Activated CD8-positive, alpha-beta T cell treated with anti-CD3 and anti-CD28 coated beads, Interleukin-2, amount 10 ng/mL, durations not matched to agents 7 days and 5 days (primary cell): ENCODE measurements at regions not wholly inside any gene's neighbourhood (a gene's known extent, or its start where the extent isn't known, plus 50 kb on each side); places are given as distances from the start of the nearest gene placed in this dataset.
"Not testable (repeated sequence)": the region's sequence is repeated elsewhere in the genome, so short reads cannot be mapped to it uniquely, and the experiment has no call there.

Experiments used
- ATAC-seq: fragments of 150-1000 bp; cut with Tn5 transposase; one replicate; pipeline ENCODE4 v1.10.0; 2021; ENCODE audit warnings: moderate library complexity
- CTCF ChIA-PET: fragments of 350-600 bp; sonication (Branson Sonifier 250); formaldehyde crosslinking; loops from one replicate; lab custom pipeline; 2021; ENCODE audit warnings: antibody characterized with exemption; lab: Charles Lee
- POLR2A ChIA-PET: fragments of 350-600 bp; sonication (Branson Sonifier 250); formaldehyde crosslinking; loops from one replicate; lab custom pipeline; 2021; ENCODE audit warnings: antibody characterized with exemption; lab: Charles Lee
- DNase-seq: peaks from one replicate; pipeline ENCODE4 v3.0.0-alpha.2; 2020
- H3K27ac Mint-ChIP-seq: one replicate; pipeline ENCODE4 v1.8.0; 2021; ENCODE audit warnings: mild to moderate bottlenecking, mixed read lengths
- H3K27me3 Mint-ChIP-seq: one replicate; pipeline ENCODE4 v1.8.0; 2021; ENCODE audit warnings: low read depth, mixed read lengths
- H3K36me3 Mint-ChIP-seq: one replicate; pipeline ENCODE4 v1.8.0; 2021; ENCODE audit warnings: low read depth, mixed read lengths
- H3K4me1 Mint-ChIP-seq: one replicate; pipeline ENCODE4 v1.8.0; 2021; ENCODE audit warnings: low read depth, mixed read lengths
- H3K4me3 Mint-ChIP-seq: one replicate; pipeline ENCODE4 v1.8.0; 2021; ENCODE audit warnings: mild to moderate bottlenecking, mixed read lengths
- H3K9me3 Mint-ChIP-seq: one replicate; pipeline ENCODE4 v1.8.0; 2022; ENCODE audit warnings: mixed read lengths; ENCODE audit not compliant: insufficient read depth

DNA sequence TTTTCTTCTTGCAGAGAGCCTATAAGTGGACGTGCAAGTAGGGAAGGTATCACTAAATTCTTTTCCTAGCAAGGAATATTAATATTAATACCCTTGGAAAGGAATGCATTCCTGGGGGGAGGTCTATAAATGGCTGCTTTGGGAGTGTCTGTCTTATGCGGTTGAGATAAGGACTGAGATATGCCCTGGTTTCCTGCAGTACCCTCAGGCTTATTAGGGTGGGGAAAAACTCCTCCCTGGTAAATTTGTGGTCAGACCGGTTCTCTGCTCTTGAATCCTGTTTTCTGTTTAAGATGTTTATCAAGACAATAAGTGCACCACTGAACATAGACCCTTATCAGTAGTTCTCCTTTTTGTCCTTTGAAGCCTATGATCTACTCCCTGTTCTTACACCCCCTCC is 155.2 kb downstream of the COPS8 start:
- POLR2A ChIA-PET, ATAC-seq, H3K4me1 Mint-ChIP-seq, H3K27ac Mint-ChIP-seq, CTCF ChIA-PET, DNase-seq, H3K36me3 Mint-ChIP-seq, H3K4me3 Mint-ChIP-seq: not testable (repeated sequence)
- peaks cover 13% of the 10 kb centered on the region for H3K27me3 Mint-ChIP-seq
- H3K9me3 Mint-ChIP-seq = peaks cover 18% of the 10 kb centered on the region

DNA sequence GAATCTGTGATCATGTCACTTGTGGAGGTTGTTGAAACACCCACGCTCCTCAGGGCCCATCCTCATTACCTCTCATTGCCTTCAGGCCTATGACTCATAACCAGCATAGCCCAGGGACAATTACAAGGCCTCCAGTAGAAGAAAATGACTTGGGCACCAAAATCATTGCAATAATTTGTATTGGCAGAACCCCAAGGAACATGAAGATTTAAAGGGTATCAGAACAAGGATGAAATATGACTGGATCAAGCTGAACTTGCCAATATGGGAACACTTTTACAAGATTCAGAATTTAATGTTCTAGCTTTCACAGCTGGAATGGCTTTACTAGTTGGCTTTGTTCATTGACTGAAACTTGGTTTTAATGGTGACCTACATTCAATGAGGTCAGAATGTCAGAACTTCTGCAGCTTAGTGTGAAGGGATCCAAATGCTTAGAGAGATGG is 156.4 kb downstream of the COPS8 start:
- Mint-ChIP-seq H3K4me1 (no peaks in the 10 kb centered on the region), H3K36me3 (no peaks in the 10 kb centered on the region), H3K27ac (no peak overlapping the region), H3K27me3 (peaks cover 9% of the 10 kb centered on the region), H3K4me3 (no peak overlapping the region), H3K9me3 (peaks cover 18% of the 10 kb centered on the region)
- ATAC-seq (no peak), DNase-seq (no peak)
- POLR2A ChIA-PET = no interaction called here
- CTCF ChIA-PET = no interaction called here

DNA sequence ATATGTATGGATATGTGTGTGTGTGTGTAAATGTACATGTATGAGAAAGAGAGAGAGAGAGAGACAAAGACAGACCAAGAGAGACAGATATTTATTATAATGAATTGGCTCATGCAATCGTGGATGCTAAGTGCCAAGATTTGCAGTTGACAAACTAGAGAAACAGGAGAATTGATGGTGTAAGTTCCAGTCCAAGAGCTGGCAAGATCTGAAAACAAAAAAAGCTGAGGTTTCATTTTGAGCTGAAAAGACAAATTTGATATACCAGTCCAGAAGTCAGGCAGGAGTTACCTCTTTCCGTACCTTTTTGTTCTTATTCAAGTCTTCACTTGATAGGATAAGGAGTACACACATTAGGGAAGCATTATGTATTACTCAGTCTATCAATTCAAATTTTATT is 157.8 kb downstream of the COPS8 start:
- H3K27ac Mint-ChIP-seq = no peak overlapping the region
- CTCF ChIA-PET = no interaction called here
- DNase-seq (no peak), ATAC-seq (no peak)
- no peak overlapping the region for H3K4me3 Mint-ChIP-seq
- H3K36me3 Mint-ChIP-seq = no peaks in the 10 kb centered on the region
- POLR2A ChIA-PET = no interaction called here
- peaks cover 18% of the 10 kb centered on the region for H3K9me3 Mint-ChIP-seq
- H3K27me3 Mint-ChIP-seq = peaks cover 9% of the 10 kb centered on the region
- H3K4me1 Mint-ChIP-seq = no peaks in the 10 kb centered on the region

DNA sequence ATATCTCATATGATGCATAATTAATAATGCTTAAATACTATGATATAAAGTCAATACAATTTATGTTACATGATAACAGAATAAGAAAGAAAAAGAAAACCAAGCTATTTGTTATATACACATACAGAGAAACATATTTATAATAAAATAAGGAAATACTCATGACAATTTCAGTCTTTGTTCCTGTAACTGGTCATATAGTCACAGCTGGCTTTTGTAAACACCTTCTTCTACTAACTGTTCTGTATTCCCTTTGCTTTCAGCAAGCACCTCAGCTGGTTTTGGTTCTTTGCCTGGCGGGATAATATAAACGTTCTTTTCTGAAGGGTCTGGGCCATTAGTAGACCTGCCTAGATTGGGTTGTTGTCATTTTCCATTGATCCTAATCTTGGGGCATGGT is 158.5 kb downstream of the COPS8 start:
- Mint-ChIP-seq H3K27me3 (peaks cover 9% of the 10 kb centered on the region), H3K4me3 (no peak overlapping the region), H3K36me3 (no peaks in the 10 kb centered on the region), H3K4me1 (no peaks in the 10 kb centered on the region), H3K9me3 (peaks cover 18% of the 10 kb centered on the region), H3K27ac (no peak overlapping the region)
- ChIA-PET CTCF (no interaction called here), POLR2A (no interaction called here)
- DNase-seq = no peak
- no peak for ATAC-seq

DNA sequence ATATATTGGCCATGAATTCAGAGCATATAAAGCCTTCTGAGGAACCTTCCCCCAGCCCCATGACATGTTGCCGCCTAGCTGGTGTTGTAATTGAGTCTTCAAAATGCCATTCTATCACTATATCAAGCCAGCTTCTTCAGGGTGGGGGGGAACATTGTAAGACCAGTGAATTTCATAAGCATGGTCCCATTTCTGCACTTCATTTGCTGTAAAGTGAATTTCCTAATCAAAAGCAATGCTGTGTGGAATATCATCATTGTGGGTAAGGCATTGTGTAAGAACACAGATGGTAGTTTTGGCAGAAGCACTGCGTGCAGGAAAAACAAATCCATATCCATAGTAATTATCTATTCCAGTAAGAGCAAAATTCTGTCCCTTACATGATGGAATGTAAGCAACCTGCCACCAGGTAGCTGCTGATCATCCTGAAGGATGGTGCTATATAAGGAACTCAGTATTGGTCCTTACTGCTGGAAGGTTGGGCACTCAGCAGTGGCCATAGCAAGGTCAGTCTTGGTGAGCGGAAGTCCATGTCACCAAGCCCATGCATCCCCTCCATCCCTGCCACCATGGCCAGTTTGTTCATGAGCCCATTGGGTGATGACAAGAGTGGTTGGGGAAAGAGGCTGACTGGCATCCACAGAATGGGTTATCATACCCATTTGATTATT is 159.4 kb downstream of the COPS8 start:
- no peak overlapping the region for H3K4me3 Mint-ChIP-seq
- ChIA-PET CTCF (no interaction called here), POLR2A (no interaction called here)
- peaks cover 16% of the 10 kb centered on the region for H3K9me3 Mint-ChIP-seq
- DNase-seq = no peak
- no peak for ATAC-seq
- peaks cover 9% of the 10 kb centered on the region for H3K27me3 Mint-ChIP-seq
- no peaks in the 10 kb centered on the region for H3K36me3 Mint-ChIP-seq
- no peaks in the 10 kb centered on the region for H3K4me1 Mint-ChIP-seq
- H3K27ac Mint-ChIP-seq = no peak overlapping the region

DNA sequence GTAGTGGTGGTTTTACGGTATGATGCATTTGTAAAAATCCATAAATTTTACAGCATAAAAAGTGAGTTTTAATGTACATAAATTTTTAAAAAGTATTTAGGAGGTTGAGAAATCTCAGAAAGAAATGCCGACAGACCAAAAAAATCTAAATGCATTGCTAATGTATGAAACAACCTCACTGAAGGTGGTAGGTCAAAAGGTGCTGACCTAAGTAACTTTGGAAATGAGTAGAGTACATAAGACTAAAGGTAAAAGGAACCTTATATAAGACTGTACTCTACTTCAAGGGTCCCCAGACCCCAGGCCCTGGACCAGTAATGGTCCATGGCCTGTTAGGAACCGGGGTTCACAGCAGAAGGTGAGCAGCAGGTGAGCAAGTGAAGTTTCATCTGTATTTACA is 163.4 kb downstream of the COL6A3 start:
- CTCF ChIA-PET = no interaction called here
- Mint-ChIP-seq H3K4me1 (no peaks in the 10 kb centered on the region), H3K27me3 (peaks cover 7% of the 10 kb centered on the region), H3K27ac (no peak overlapping the region), H3K4me3 (no peak overlapping the region), H3K9me3 (no peaks in the 10 kb centered on the region), H3K36me3 (no peaks in the 10 kb centered on the region)
- DNase-seq (no peak), ATAC-seq (no peak)
- POLR2A ChIA-PET = no interaction called here

DNA sequence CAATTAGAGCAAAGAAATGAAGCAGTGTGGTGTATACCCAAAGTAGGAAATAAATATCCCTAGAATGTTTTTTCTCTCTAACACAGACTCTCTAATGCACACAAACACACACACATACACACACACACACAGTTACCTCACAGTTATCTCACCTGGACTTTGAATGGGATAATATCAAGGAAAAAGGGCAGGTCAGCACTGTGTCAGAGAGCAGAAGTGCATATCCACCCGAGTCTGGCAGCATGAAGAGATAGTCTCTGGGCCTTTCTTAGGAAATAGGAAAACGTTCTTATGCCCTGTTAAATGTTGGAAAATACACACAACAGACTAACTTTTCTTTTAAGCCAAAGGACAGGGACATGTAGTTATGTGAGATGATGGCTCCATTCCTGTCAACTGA is 162.0 kb downstream of the COL6A3 start:
- peaks cover 7% of the 10 kb centered on the region for H3K27me3 Mint-ChIP-seq
- ChIA-PET POLR2A (no interaction called here), CTCF (no interaction called here)
- H3K9me3 Mint-ChIP-seq = no peaks in the 10 kb centered on the region
- H3K27ac Mint-ChIP-seq = no peak overlapping the region
- ATAC-seq (no peak), DNase-seq (no peak)
- H3K4me1 Mint-ChIP-seq = no peaks in the 10 kb centered on the region
- H3K4me3 Mint-ChIP-seq = no peak overlapping the region
- no peaks in the 10 kb centered on the region for H3K36me3 Mint-ChIP-seq

DNA sequence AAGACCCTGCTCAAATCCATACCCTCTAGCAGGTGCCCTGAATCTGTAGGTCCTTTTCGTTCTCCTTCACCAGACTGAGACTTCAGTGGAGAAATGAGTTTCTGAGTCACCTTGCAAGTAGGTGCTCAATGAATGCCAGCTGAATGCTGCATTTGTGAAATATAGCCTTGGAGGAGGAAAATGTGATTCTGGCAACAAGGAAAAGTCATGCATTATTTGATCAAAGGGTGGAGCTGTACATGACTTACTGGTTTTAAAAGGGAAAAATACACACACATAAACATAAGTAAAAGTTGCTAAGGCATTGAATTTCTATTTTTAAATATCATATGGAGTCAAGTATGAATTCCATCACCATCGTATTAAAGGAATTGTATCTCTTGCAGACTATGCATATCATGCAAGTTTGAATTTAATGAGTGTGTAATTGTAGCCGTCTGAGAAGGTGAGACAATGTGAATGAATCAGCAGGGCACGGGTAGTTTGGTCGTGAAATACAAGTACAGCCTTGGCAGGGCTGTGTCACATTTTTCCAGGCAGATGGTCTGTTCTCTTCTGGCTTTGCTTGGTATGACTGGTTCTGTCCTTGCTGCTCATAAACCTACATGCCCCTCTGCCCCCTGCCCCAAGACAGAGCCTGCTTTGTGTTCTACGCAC is 160.8 kb downstream of the COL6A3 start:
- DNase-seq = no peak
- no peak overlapping the region for H3K4me3 Mint-ChIP-seq
- ChIA-PET CTCF (no interaction called here), POLR2A (no interaction called here)
- no peaks in the 10 kb centered on the region for H3K36me3 Mint-ChIP-seq
- no peak overlapping the region for H3K27ac Mint-ChIP-seq
- no peak for ATAC-seq
- H3K9me3 Mint-ChIP-seq = no peaks in the 10 kb centered on the region
- no peaks in the 10 kb centered on the region for H3K4me1 Mint-ChIP-seq
- H3K27me3 Mint-ChIP-seq = peaks cover 7% of the 10 kb centered on the region

DNA sequence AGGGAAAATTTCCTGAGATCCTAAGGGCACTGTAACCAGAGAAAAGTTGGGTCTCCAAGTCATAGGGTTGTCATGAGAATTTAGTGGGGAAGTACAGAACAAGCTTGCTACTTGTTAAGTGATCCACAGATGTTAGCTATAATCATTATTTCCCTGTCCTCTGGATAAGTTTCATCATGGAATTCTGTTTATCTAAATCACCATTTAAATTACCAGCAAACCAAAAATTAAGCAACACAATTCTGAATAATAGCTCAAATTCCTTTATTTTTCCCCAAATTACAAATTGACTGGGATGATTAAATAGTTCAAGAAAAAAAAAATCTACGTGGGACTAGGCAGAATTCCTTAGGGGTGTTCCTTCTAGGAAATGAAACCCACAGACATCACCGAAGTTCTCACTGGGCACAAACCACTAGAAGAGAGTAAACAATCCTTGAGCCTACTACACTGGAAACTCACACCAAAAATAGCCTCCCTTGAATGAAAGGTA is 159.5 kb downstream of the COL6A3 start:
- ChIA-PET CTCF (interaction anchor here (1.0 kb wide), 1 partner anchor 16 kb away, joined by 3 read pairs; no protein-coding TSS in a partner anchor), POLR2A (no interaction called here)
- H3K9me3 Mint-ChIP-seq = no peaks in the 10 kb centered on the region
- H3K4me1 Mint-ChIP-seq = no peaks in the 10 kb centered on the region
- H3K4me3 Mint-ChIP-seq = no peak overlapping the region
- no peaks in the 10 kb centered on the region for H3K36me3 Mint-ChIP-seq
- H3K27me3 Mint-ChIP-seq = peaks cover 7% of the 10 kb centered on the region
- DNase-seq (no peak), ATAC-seq (no peak)
- H3K27ac Mint-ChIP-seq = no peak overlapping the region

DNA sequence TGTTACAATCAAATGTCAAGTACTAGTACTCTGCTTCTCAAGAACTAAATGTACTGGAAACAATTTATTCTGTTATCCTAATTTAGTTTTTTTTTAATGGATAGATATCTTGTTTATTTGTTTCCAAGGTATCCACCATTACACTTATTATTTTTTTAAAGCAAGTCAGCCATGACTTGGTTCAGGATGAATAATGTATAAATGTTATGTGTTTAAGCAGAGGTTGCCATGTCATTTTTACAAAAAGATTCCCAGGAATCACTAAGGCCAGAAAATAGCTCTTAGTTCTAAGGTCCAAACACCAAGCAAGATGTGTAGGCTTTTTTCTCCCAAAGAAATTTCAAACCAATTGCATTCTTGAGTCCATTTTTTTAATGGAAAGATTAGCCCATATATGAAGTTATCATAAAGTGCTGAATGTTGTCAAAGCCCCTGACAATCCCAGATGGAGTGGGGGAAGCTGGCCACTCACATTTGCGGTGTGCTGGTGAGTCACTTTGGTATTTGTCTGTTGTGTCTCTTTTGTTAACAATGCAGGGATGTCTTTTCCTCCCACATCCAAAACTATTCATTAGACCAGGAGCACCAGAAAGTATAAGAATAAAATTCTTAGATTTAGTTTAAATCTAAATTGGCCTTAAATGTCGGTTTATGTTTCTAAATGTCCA is 158.9 kb downstream of the COL6A3 start:
- Mint-ChIP-seq H3K4me3 (no peak overlapping the region), H3K4me1 (no peaks in the 10 kb centered on the region), H3K9me3 (no peaks in the 10 kb centered on the region), H3K27me3 (peaks cover 7% of the 10 kb centered on the region), H3K36me3 (no peaks in the 10 kb centered on the region), H3K27ac (no peak overlapping the region)
- no peak for DNase-seq
- ATAC-seq = no peak
- ChIA-PET CTCF (interaction anchor here (1.0 kb wide), 1 partner anchor 15 kb away, joined by 3 read pairs; no protein-coding TSS in a partner anchor), POLR2A (no interaction called here)

DNA sequence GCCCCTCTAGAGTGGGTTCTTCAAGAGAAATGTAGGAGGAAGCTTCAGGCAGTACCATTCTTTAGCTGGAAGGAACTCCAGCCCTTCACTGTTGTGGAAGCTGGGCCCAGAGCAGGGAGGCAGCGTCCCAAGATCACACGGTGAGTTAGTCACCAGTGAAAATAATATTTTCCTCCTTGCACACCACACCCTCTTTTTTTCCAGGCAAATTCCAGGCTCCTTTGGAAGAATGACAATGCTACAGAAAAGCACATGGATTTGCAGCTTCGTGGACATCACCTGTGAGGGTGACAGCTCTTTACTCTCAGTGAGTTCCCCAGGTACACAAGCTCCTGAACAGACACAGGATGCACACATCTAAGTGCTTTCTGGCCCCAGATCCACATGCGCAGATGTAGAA is 157.1 kb downstream of the COL6A3 start:
- ChIA-PET POLR2A (no interaction called here), CTCF (no interaction called here)
- no peaks in the 10 kb centered on the region for H3K4me1 Mint-ChIP-seq
- H3K4me3 Mint-ChIP-seq = no peak overlapping the region
- H3K27ac Mint-ChIP-seq = no peak overlapping the region
- H3K9me3 Mint-ChIP-seq = no peaks in the 10 kb centered on the region
- H3K27me3 Mint-ChIP-seq = peaks cover 8% of the 10 kb centered on the region
- DNase-seq = no peak
- H3K36me3 Mint-ChIP-seq = no peaks in the 10 kb centered on the region
- no peak for ATAC-seq

DNA sequence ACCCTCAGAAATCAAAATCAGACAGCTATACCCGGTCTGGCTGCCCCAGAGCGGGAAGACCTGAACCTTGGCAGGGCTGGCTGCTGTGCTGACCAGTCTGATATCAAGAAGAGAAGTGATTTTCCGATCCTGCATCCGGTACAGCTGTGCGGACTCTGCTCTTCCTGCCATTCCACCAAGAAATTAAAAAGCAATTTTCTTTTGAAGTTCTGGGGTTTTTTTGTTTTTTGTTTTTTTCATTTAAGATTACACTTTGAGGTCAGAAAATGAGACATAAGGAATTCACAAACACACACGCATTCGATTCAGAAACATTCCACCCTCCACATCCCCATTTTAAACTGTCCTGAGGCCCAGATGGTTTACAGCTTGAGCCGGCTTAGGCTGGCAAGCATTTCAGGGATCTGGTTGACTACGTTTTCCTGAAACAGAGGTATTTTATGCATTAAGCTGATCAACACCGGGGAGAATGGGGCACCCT is 156.5 kb downstream of the COL6A3 start:
- DNase-seq (no peak), ATAC-seq (no peak)
- no peaks in the 10 kb centered on the region for H3K4me1 Mint-ChIP-seq
- H3K36me3 Mint-ChIP-seq = no peaks in the 10 kb centered on the region
- no peaks in the 10 kb centered on the region for H3K9me3 Mint-ChIP-seq
- ChIA-PET POLR2A (no interaction called here), CTCF (interaction anchor here (1.0 kb wide), 1 partner anchor 218 kb away, joined by 3 read pairs; no protein-coding TSS in a partner anchor)
- peaks cover 10% of the 10 kb centered on the region for H3K27me3 Mint-ChIP-seq
- H3K4me3 Mint-ChIP-seq = no peak overlapping the region
- no peak overlapping the region for H3K27ac Mint-ChIP-seq
